ENCODE measurements at regions not wholly inside any gene's neighbourhood (a gene's known extent, or its start where the extent isn't known, plus 50 kb on each side); places are given as distances from the start of the nearest gene placed in this dataset.

DNA sequence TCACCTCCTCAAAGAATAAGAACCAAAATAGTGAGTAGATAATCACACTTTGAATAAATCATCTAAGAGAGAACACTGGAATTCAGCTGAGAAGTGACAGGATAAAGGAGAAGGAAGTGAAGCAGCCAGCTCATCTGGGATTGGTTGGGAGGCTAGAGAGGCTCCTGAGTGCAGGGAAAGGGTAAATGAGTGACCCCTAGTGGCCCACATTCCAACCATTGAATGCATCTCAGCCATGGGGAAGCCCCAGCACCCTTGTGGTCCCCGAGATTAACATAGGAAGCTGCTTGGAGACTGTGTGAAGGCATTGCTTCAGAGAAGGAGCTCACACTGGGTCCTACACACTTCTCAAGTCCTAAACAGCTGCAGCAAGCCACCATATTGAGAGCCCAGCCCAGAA lies 82.3 kb downstream of the JRKL start:
- no peak for TF ChIP-seq EZH2 (IDR thresholded peaks at IDR 0.05; ENCODE audit: low read length)
- TF ChIP-seq, protein P1, sequence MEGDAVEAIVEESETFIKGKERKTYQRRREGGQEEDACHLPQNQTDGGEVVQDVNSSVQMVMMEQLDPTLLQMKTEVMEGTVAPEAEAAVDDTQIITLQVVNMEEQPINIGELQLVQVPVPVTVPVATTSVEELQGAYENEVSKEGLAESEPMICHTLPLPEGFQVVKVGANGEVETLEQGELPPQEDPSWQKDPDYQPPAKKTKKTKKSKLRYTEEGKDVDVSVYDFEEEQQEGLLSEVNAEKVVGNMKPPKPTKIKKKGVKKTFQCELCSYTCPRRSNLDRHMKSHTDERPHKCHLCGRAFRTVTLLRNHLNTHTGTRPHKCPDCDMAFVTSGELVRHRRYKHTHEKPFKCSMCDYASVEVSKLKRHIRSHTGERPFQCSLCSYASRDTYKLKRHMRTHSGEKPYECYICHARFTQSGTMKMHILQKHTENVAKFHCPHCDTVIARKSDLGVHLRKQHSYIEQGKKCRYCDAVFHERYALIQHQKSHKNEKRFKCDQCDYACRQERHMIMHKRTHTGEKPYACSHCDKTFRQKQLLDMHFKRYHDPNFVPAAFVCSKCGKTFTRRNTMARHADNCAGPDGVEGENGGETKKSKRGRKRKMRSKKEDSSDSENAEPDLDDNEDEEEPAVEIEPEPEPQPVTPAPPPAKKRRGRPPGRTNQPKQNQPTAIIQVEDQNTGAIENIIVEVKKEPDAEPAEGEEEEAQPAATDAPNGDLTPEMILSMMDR (optimal IDR thresholded peaks at IDR 0.05 in 1 of 3, IDR thresholded peaks at IDR 0.05 in 1 of 3, conservative IDR thresholded peaks at IDR 0.05 in 1 of 3; ENCODE audit: extremely low read depth in 1 of 3, insufficient read depth in 2 of 3, low read length in 3 of 3): peak in 1 of 3 experiments; percentile 9
- dilution Hi-C loops (cut with MboI; ENCODE audit: extremely low pct_ligation_motif_present, low sequenced_read_pairs): no loop called here
- H4K20me1 ChIP-seq (ENCODE audit: control insufficient read depth, extremely low read depth, insufficient read depth, low read length): no peaks in the 10 kb centered on the region
- H3K27me3 ChIP-seq (ENCODE audit: control insufficient read depth, extremely low read depth, insufficient read depth, low read length): no peaks in the 10 kb centered on the region
- H3K4me1 ChIP-seq (ENCODE audit: control insufficient read depth, extremely low read depth, insufficient read depth, low read length): no peaks in the 10 kb centered on the region
- DNase-seq (ENCODE audit: low read depth, low spot score) (no peak), FAIRE-seq (no peak)
- H3K4me3 ChIP-seq (ENCODE audit: control insufficient read depth in 2 of 3, extremely low read depth in 1 of 3, insufficient read depth in 2 of 3, low read depth in 1 of 3, low read length in 3 of 3): no peak overlapping the region
- H3K4me2 ChIP-seq (ENCODE audit: control insufficient read depth, extremely low read depth, insufficient read depth, low read depth, low read length): no peak overlapping the region
- H3K9ac ChIP-seq (ENCODE audit: control insufficient read depth, extremely low read depth, insufficient read depth, low read length): no peak overlapping the region
- no peaks in the 10 kb centered on the region for H3K79me2 ChIP-seq (ENCODE audit: control insufficient read depth, insufficient read depth, low read length)
- H3K9me1 ChIP-seq (ENCODE audit: control insufficient read depth, extremely low read depth, insufficient read depth, low read length): no peaks in the 10 kb centered on the region
- H3K9me3 ChIP-seq (ENCODE audit: control insufficient read depth, low read depth, low read length): no peaks in the 10 kb centered on the region
- no peaks in the 10 kb centered on the region for H3K36me3 ChIP-seq (ENCODE audit: control insufficient read depth in 2 of 2, extremely low read depth in 1 of 2, insufficient read depth in 2 of 2, low read length in 2 of 2)
- no peak overlapping the region for H3K27ac ChIP-seq (ENCODE audit: control insufficient read depth, insufficient read depth, low read length)
- H2AFZ ChIP-seq (ENCODE audit: control insufficient read depth, low read length): no peak overlapping the region

- Histone ChIP-seq H3K36me3 (ENCODE audit: control insufficient read depth in 2 of 2, extremely low read depth in 1 of 2, insufficient read depth in 2 of 2, low read length in 2 of 2) (no peaks in the 10 kb centered on the region), H2AFZ (ENCODE audit: control insufficient read depth, low read length) (no peak overlapping the region), H4K20me1 (ENCODE audit: control insufficient read depth, extremely low read depth, insufficient read depth, low read length) (no peaks in the 10 kb centered on the region), H3K9me3 (ENCODE audit: control insufficient read depth, low read depth, low read length) (no peaks in the 10 kb centered on the region), H3K27ac (ENCODE audit: control insufficient read depth, insufficient read depth, low read length) (no peak overlapping the region), H3K27me3 (ENCODE audit: control insufficient read depth, extremely low read depth, insufficient read depth, low read length) (no peaks in the 10 kb centered on the region), H3K4me2 (ENCODE audit: control insufficient read depth, extremely low read depth, insufficient read depth, low read depth, low read length) (no peak overlapping the region), H3K9ac (ENCODE audit: control insufficient read depth, extremely low read depth, insufficient read depth, low read length) (no peak overlapping the region), H3K9me1 (ENCODE audit: control insufficient read depth, extremely low read depth, insufficient read depth, low read length) (no peaks in the 10 kb centered on the region), H3K4me3 (ENCODE audit: control insufficient read depth in 2 of 3, extremely low read depth in 1 of 3, insufficient read depth in 2 of 3, low read depth in 1 of 3, low read length in 3 of 3) (no peak overlapping the region), H3K79me2 (ENCODE audit: control insufficient read depth, insufficient read depth, low read length) (no peaks in the 10 kb centered on the region), H3K4me1 (ENCODE audit: control insufficient read depth, extremely low read depth, insufficient read depth, low read length) (no peaks in the 10 kb centered on the region)
- FAIRE-seq (no peak), DNase-seq (ENCODE audit: low read depth, low spot score) (no peak)
- TF ChIP-seq EZH2 (IDR thresholded peaks at IDR 0.05; ENCODE audit: low read length): no peak
- TF ChIP-seq, protein P1 (optimal IDR thresholded peaks at IDR 0.05 in 1 of 3, IDR thresholded peaks at IDR 0.05 in 1 of 3, conservative IDR thresholded peaks at IDR 0.05 in 1 of 3; ENCODE audit: extremely low read depth in 1 of 3, insufficient read depth in 2 of 3, low read length in 3 of 3): no peak
- dilution Hi-C loops (cut with MboI; ENCODE audit: extremely low pct_ligation_motif_present, low sequenced_read_pairs): no loop called here
These were observed 84.5 kb downstream of the JRKL start for GRCh38 chr11:96474263-96474662.
